HEK293 (cell line): ENCODE measurements at regions not wholly inside any gene's neighbourhood (a gene's known extent, or its start where the extent isn't known, plus 50 kb on each side); places are given as distances from the start of the nearest gene placed in this dataset.
A peak's percentile ranks its signal among the peaks of the same experiment; 100 is the strongest.

Experiments
- CTCF ChIA-PET: fragments of 350-600 bp; formaldehyde crosslinking; extraction: SDS; loops from one replicate; lab custom pipeline; 2021; ENCODE audit warnings: antibody characterized with exemption; lab: Yijun Ruan, JAX
- POLR2A ChIA-PET: fragments of 300-600 bp; formaldehyde crosslinking; extraction: SDS; loops from one replicate; lab custom pipeline; 2020; ENCODE audit warnings: antibody characterized with exemption, inconsistent platforms; lab: Yijun Ruan, JAX
- H3K27ac ChIP-seq: fragments of 200-500 bp; sonication (Bioruptor generic); 2 replicates; pipeline ENCODE4 v1.5.1; 2014; ENCODE audit warnings: low read depth, low read length, control low read depth, inconsistent platforms; ENCODE audit errors: extremely low read depth
- H3K36me3 ChIP-seq, 2 experiments: fragments of 200-500 bp in 1 of 2; sonication (Bioruptor generic) in 1 of 2; 1 replicate in 1 of 2; 2 replicates in 1 of 2; pipeline ENCODE4 v1.5.1; 2014 to 2017; ENCODE audit warnings: inconsistent platforms in 2 of 2, low read length in 2 of 2; ENCODE audit not compliant: control insufficient read depth in 2 of 2, insufficient read depth in 1 of 2
- H3K4me1 ChIP-seq: fragments of 200-500 bp; sonication (Bioruptor generic); 2 replicates; pipeline ENCODE4 v1.5.1; 2014; ENCODE audit warnings: mild to moderate bottlenecking, low read length, inconsistent platforms; ENCODE audit not compliant: control insufficient read depth, insufficient read depth
- H3K4me3 ChIP-seq: 2 replicates; pipeline ENCODE4 v1.5.1; 2011; ENCODE audit warnings: low read depth, mild to moderate bottlenecking, control low read depth, low read length, moderate library complexity
- H3K9me3 ChIP-seq: fragments of 200-500 bp; sonication (Bioruptor generic); 2 replicates; pipeline ENCODE4 v1.5.1; 2014; ENCODE audit warnings: low read depth, low read length, inconsistent platforms; ENCODE audit not compliant: control insufficient read depth, insufficient read depth
- ELK4 ChIP-seq: IDR thresholded peaks from 2 replicates; pipeline ENCODE4 v1.6.1; 2011; ENCODE audit warnings: mild to moderate bottlenecking, low read depth, low read length, borderline replicate concordance
- GLIS1 ChIP-seq: fragments of 450-650 bp; formaldehyde crosslinking; IDR thresholded peaks from 2 replicates; pipeline ENCODE4 v1.5.1; 2016; ENCODE audit warnings: missing biosample characterization, missing genetic modification characterization
- PRDM1 ChIP-seq: fragments of 450-650 bp; formaldehyde crosslinking; IDR thresholded peaks from 2 replicates; pipeline ENCODE4; 2016; ENCODE audit warnings: missing biosample characterization, missing genetic modification characterization
- REST ChIP-seq: fragments of 450-650 bp; formaldehyde crosslinking; IDR thresholded peaks from 2 replicates; pipeline ENCODE4 v1.5.1; 2016; ENCODE audit warnings: missing biosample characterization, missing genetic modification characterization
- SCRT2 ChIP-seq: fragments of 450-650 bp; formaldehyde crosslinking; IDR thresholded peaks from 2 replicates; pipeline ENCODE4 v1.5.1; 2016; ENCODE audit warnings: missing biosample characterization, missing genetic modification characterization
- ZBTB49 ChIP-seq: fragments of 450-650 bp; formaldehyde crosslinking; IDR thresholded peaks from 2 replicates; pipeline ENCODE4 v1.5.1; 2016; ENCODE audit warnings: missing biosample characterization, missing genetic modification characterization, low read depth
- ZNF146 ChIP-seq: fragments of 450-650 bp; formaldehyde crosslinking; IDR thresholded peaks from 2 replicates; pipeline ENCODE4 v1.5.1; 2016; ENCODE audit warnings: missing biosample characterization, missing genetic modification characterization
- ZNF202 ChIP-seq: fragments of 450-650 bp; formaldehyde crosslinking; IDR thresholded peaks from 2 replicates; pipeline ENCODE4 v1.5.1; 2016; ENCODE audit warnings: missing biosample characterization, missing genetic modification characterization, borderline replicate concordance
- ZNF239 ChIP-seq: fragments of 450-650 bp; formaldehyde crosslinking; IDR thresholded peaks from 2 replicates; pipeline ENCODE4 v1.5.1; 2016; ENCODE audit warnings: missing biosample characterization, missing genetic modification characterization
- ZNF311 ChIP-seq: fragments of 450-650 bp; formaldehyde crosslinking; IDR thresholded peaks from 2 replicates; pipeline ENCODE4 v1.5.1; 2017; ENCODE audit warnings: missing biosample characterization, missing genetic modification characterization, borderline replicate concordance
- ZNF398 ChIP-seq: fragments of 450-650 bp; formaldehyde crosslinking; IDR thresholded peaks from 2 replicates; pipeline ENCODE4 v1.5.1; 2017; ENCODE audit warnings: missing biosample characterization, missing genetic modification characterization
- ZNF518A ChIP-seq: fragments of 450-650 bp; formaldehyde crosslinking; conservative IDR thresholded peaks from 2 replicates; pipeline ENCODE4 v1.5.1; 2016; ENCODE audit warnings: low read depth, missing biosample characterization, missing genetic modification characterization
- ZNF530 ChIP-seq: fragments of 450-650 bp; formaldehyde crosslinking; IDR thresholded peaks from 2 replicates; pipeline ENCODE4 v1.5.1; 2016; ENCODE audit warnings: low read depth, missing biosample characterization, missing genetic modification characterization
- ZNF555 ChIP-seq: fragments of 450-650 bp; formaldehyde crosslinking; conservative IDR thresholded peaks from 2 replicates; pipeline ENCODE4 v1.5.1; 2017; ENCODE audit warnings: missing biosample characterization, mild to moderate bottlenecking, missing genetic modification characterization, inconsistent platforms
- ZNF654 ChIP-seq: fragments of 450-650 bp; formaldehyde crosslinking; IDR thresholded peaks from 2 replicates; pipeline ENCODE4 v1.5.1; 2016; ENCODE audit warnings: low read depth, missing biosample characterization, missing genetic modification characterization
- ZNF670 ChIP-seq: fragments of 450-650 bp; formaldehyde crosslinking; IDR thresholded peaks from 2 replicates; pipeline ENCODE4 v1.5.1; 2016; ENCODE audit warnings: missing biosample characterization, missing genetic modification characterization, low read depth
- ZNF785 ChIP-seq: fragments of 450-650 bp; formaldehyde crosslinking; IDR thresholded peaks from 2 replicates; pipeline ENCODE4 v1.5.1; 2016; ENCODE audit warnings: missing biosample characterization, missing genetic modification characterization
- ZNF791 ChIP-seq: fragments of 450-650 bp; formaldehyde crosslinking; IDR thresholded peaks from 2 replicates; pipeline ENCODE4 v1.5.1; 2016; ENCODE audit warnings: missing biosample characterization, missing genetic modification characterization
- ZNF843 ChIP-seq: fragments of 450-650 bp; formaldehyde crosslinking; IDR thresholded peaks from 2 replicates; pipeline ENCODE4 v1.5.1; 2016; ENCODE audit warnings: missing biosample characterization, missing genetic modification characterization
- ZSCAN18 ChIP-seq: fragments of 450-650 bp; formaldehyde crosslinking; IDR thresholded peaks from 2 replicates; pipeline ENCODE4 v1.5.1; 2016; ENCODE audit warnings: missing biosample characterization, missing genetic modification characterization

- H3K9me3 ChIP-seq, result no peaks in the 10 kb centered on the region
- H3K4me1 ChIP-seq, result no peaks in the 10 kb centered on the region
- ChIA-PET POLR2A (no interaction called here), CTCF (interaction anchor here (0.7 to 2.2 kb wide), 9 partner anchors 65 to 571 kb away, joined by 3 to 23 read pairs (median 4); no protein-coding TSS in a partner anchor)
- no peak overlapping the region for H3K27ac ChIP-seq
- no peaks in the 10 kb centered on the region for H3K36me3 ChIP-seq
- no peak overlapping the region for H3K4me3 ChIP-seq
- TF ChIP-seq ZNF785 (tag by site-specific recombination) (no peak), ZNF555 (tag by site-specific recombination) (no peak), PRDM1 (tag by site-specific recombination) (no peak), ZNF654 (tag by site-specific recombination) (peak; percentile 52), ZBTB49 (no peak), ZNF791 (tag by site-specific recombination) (no peak), ZNF843 (tag by site-specific recombination) (no peak), ZNF311 (tag by site-specific recombination) (no peak), ZSCAN18 (no peak), ZNF530 (no peak), ZNF239 (tag by site-specific recombination) (no peak), ELK4 (no peak), ZNF670 (tag by site-specific recombination) (no peak), REST (no peak), ZNF202 (tag by site-specific recombination) (no peak), ZNF518A (tag by site-specific recombination) (no peak), SCRT2 (tag by site-specific recombination) (no peak), ZNF146 (tag by site-specific recombination) (no peak), GLIS1 (tag by site-specific recombination) (peak; percentile 78), ZNF398 (tag by site-specific recombination) (no peak)
Measured at GRCh38 chr1:38608202-38608864, 251.2 kb downstream of the RRAGC start.
